Smooth muscle cell (in vitro differentiated cells): ENCODE measurements at regions not wholly inside any gene's neighbourhood (a gene's known extent, or its start where the extent isn't known, plus 50 kb on each side); places are given as distances from the start of the nearest gene placed in this dataset.
"Not testable (repeated sequence)": the region's sequence is repeated elsewhere in the genome, so short reads cannot be mapped to it uniquely, and the experiment has no call there.

Experiments
- DNase-seq: peaks from one replicate; lab custom pipeline; 2025; ENCODE audit not compliant: unreplicated experiment; lab: John Stamatoyannopoulos, UW
- H2AFZ ChIP-seq: fragments of 200-600 bp; sonication (generic); 2 replicates; pipeline ENCODE4 v1.6.0; 2016; ENCODE audit warnings: antibody characterized with exemption, low read depth, mild to moderate bottlenecking
- H3F3A ChIP-seq: fragments of 200-600 bp; sonication (generic); 2 replicates; pipeline ENCODE4 v1.6.0; 2017; ENCODE audit warnings: antibody characterized with exemption, low read depth
- H3K27ac ChIP-seq: fragments of 200-600 bp; sonication (generic); 2 replicates; pipeline ENCODE4 v1.5.1; 2016; ENCODE audit warnings: low read depth, mild to moderate bottlenecking
- H3K27me3 ChIP-seq: fragments of 200-600 bp; sonication (generic); 2 replicates; pipeline ENCODE4 v1.6.1; 2016; ENCODE audit warnings: low read depth, mild to moderate bottlenecking
- H3K36me3 ChIP-seq: fragments of 200-600 bp; sonication (generic); 2 replicates; pipeline ENCODE4 v1.5.1; 2016; ENCODE audit warnings: low read depth
- H3K4me1 ChIP-seq: fragments of 200-600 bp; sonication (generic); 2 replicates; pipeline ENCODE4 v1.5.1; 2016; ENCODE audit warnings: low read depth
- H3K4me2 ChIP-seq: fragments of 200-600 bp; sonication (generic); 2 replicates; pipeline ENCODE4 v1.6.0; 2016; ENCODE audit warnings: mild to moderate bottlenecking
- H3K4me3 ChIP-seq: fragments of 200-600 bp; sonication (generic); 2 replicates; pipeline ENCODE4 v1.5.1; 2016; ENCODE audit warnings: mild to moderate bottlenecking
- H3K79me2 ChIP-seq: fragments of 200-600 bp; sonication (generic); 2 replicates; pipeline ENCODE4 v1.6.0; 2016; ENCODE audit warnings: low read depth, mild to moderate bottlenecking
- H3K9ac ChIP-seq: fragments of 200-600 bp; sonication (generic); 2 replicates; pipeline ENCODE4 v1.6.0; 2016; ENCODE audit warnings: low read depth
- H3K9me3 ChIP-seq: fragments of 200-600 bp; sonication (generic); replicated peaks from 2 replicates; pipeline ENCODE4 v1.5.1; 2016; ENCODE audit warnings: low read depth
- H4K20me1 ChIP-seq: fragments of 200-600 bp; sonication (generic); 2 replicates; pipeline ENCODE4 v1.6.0; 2016; ENCODE audit warnings: low read depth
- CTCF ChIP-seq: fragments of 200-600 bp; sonication (generic); IDR thresholded peaks from 2 replicates; pipeline ENCODE4 v1.5.1; 2017; ENCODE audit warnings: borderline replicate concordance, mild to moderate bottlenecking, antibody characterized with exemption; ENCODE audit not compliant: insufficient read depth, poor library complexity, severe bottlenecking
- WGBS: methylation state at CpG from one replicate; pipeline ENCODE4 v1.1.7; 2016; ENCODE audit warnings: low lambda C conversion rate; 5-methylcytosine and 5-hydroxymethylcytosine counted together

- no peaks in the 10 kb centered on the region for H4K20me1 ChIP-seq
- DNase-seq, result no peak
- no peaks in the 10 kb centered on the region for H3K36me3 ChIP-seq
- H3F3A ChIP-seq, result no peaks in the 10 kb centered on the region
- TF ChIP-seq CTCF, result no peak
- H3K27ac ChIP-seq, result no peak overlapping the region
- H3K4me3 ChIP-seq, result no peak overlapping the region
- no peak overlapping the region for H3K9ac ChIP-seq
- no peaks in the 10 kb centered on the region for H3K4me1 ChIP-seq
- no peaks in the 10 kb centered on the region for H3K79me2 ChIP-seq
- H3K9me3 ChIP-seq, result no peaks in the 10 kb centered on the region
- WGBS, result 93% methylated on average over 8 of the region's 8 CpGs
- H2AFZ ChIP-seq, result no peak overlapping the region
- H3K27me3 ChIP-seq, result no peaks in the 10 kb centered on the region
- H3K4me2 ChIP-seq, result no peak overlapping the region
These were observed 900.7 kb downstream of the UQCRFS1 start for GRCh38 chr19:28312269-28312668.

GRCh38 chr19:28310829-28311228, 902.1 kb downstream of the UQCRFS1 start:
- not testable (repeated sequence) for H3F3A ChIP-seq, H3K9me3 ChIP-seq, H4K20me1 ChIP-seq, H3K36me3 ChIP-seq, H3K79me2 ChIP-seq, H3K4me1 ChIP-seq, H2AFZ ChIP-seq, H3K27ac ChIP-seq, H3K4me2 ChIP-seq, H3K27me3 ChIP-seq, H3K9ac ChIP-seq, DNase-seq, H3K4me3 ChIP-seq
- WGBS, result 100% methylated on average over 2 of the region's 2 CpGs

GRCh38 chr19:28309070-28309469, 903.9 kb downstream of the UQCRFS1 start:
- no peaks in the 10 kb centered on the region for H3F3A ChIP-seq
- no peaks in the 10 kb centered on the region for H3K4me1 ChIP-seq
- no peaks in the 10 kb centered on the region for H4K20me1 ChIP-seq
- no peaks in the 10 kb centered on the region for H3K79me2 ChIP-seq
- no peak overlapping the region for H3K9ac ChIP-seq
- 92% methylated on average over 5 of the region's 5 CpGs for WGBS
- DNase-seq, result no peak
- no peaks in the 10 kb centered on the region for H3K27me3 ChIP-seq
- H3K4me2 ChIP-seq, result no peak overlapping the region
- H3K4me3 ChIP-seq, result no peak overlapping the region
- H3K9me3 ChIP-seq, result no peaks in the 10 kb centered on the region
- no peak overlapping the region for H2AFZ ChIP-seq
- H3K27ac ChIP-seq, result no peak overlapping the region
- TF ChIP-seq CTCF, result no peak
- H3K36me3 ChIP-seq, result no peaks in the 10 kb centered on the region

DNA sequence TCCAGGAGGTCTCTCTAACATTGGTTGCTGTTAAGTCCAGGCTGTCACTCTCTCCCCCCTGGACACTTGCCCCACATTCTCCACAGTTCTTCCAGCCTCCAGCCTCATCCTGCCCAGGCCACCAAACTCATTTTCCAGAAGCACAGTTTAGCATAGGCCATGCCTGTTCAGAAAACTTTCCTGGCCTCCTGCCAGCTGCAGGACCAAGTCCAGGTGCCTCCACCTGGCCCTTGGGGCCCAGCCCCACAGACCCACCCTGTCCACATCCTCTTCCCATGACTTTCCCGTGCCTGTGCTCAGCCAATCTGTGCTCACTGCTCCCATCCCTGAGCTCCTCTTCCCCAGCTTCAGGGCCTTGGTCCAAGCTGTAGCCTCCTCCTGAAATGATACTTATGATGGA, 905.0 kb downstream of the UQCRFS1 start:
- H3F3A ChIP-seq, result no peaks in the 10 kb centered on the region
- TF ChIP-seq CTCF, result no peak
- no peaks in the 10 kb centered on the region for H3K27me3 ChIP-seq
- no peaks in the 10 kb centered on the region for H3K9me3 ChIP-seq
- no peak overlapping the region for H3K4me2 ChIP-seq
- no peaks in the 10 kb centered on the region for H3K4me1 ChIP-seq
- no peaks in the 10 kb centered on the region for H3K79me2 ChIP-seq
- no peak overlapping the region for H3K27ac ChIP-seq
- no peak overlapping the region for H3K4me3 ChIP-seq
- no peaks in the 10 kb centered on the region for H4K20me1 ChIP-seq
- no peaks in the 10 kb centered on the region for H3K36me3 ChIP-seq
- WGBS, result 63% methylated on average over 1 of the region's 1 CpG
- no peak for DNase-seq
- H3K9ac ChIP-seq, result no peak overlapping the region
- no peak overlapping the region for H2AFZ ChIP-seq
